ENCODE measurements at regions not wholly inside any gene's neighbourhood (a gene's known extent, or its start where the extent isn't known, plus 50 kb on each side); places are given as distances from the start of the nearest gene placed in this dataset.

DNA sequence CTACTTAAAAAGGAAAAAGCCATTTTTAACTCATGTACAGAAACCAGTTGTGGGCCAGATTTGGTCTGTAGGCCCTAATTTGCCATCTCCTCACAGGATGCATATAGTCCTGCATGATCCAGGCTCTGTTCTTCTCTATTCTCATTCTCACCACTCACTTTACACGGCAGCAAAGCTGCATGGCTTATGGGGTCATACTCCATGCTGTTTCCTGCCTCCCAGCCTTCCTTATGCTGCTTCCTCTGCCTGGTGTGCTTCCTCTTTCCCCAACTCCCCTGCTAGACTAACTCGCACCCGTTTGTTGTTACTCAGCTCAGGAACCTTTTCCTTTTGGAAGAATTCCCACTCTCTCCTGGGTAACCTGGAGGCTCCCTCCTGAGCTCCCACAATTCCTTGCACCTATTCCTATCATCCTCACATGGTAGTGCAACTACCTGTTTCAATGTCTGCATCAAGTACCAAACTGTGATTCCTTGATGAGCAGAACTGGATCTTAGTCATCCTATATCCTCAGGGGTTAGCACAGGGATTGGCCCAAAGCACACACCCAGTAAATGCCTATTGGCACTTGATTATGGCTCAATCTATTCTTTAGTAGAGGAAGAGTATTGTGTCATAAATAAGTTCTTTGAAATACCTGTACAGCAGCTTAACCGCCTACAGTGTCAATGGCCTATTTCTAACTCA is 172.1 kb upstream of the MITF start:
- peaks cover 17% of the 10 kb centered on the region for H3K4me1 ChIP-seq (ENCODE audit: insufficient read depth, low read length)
- H3K27me3 ChIP-seq (ENCODE audit: insufficient read depth, low read length) = no peaks in the 10 kb centered on the region
- no peaks in the 10 kb centered on the region for H3K9me3 ChIP-seq (ENCODE audit: low read depth, low read length)
- H3K4me3 ChIP-seq (ENCODE audit: low read length) = no peak overlapping the region

DNA sequence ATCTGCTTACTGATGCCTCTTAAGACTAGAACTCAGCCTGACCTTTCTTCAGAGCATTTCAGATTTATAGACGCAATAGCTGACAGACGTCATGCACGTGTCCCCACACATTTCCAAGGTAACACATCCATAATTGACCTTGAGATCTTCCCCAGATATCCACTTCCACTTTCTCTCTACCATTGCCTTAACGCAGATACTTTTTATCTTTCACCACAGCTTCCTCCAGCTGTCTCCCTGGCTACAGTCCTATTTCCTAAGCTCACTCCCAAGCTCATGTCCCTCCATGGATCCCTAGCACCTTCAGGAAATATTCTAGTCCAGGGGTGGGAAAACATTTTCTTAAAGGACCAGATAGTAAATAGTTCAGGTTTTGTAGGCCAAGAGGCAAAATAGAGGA is 173.0 kb upstream of the MITF start:
- Histone ChIP-seq H3K4me1 (ENCODE audit: insufficient read depth, low read length) (peaks cover 18% of the 10 kb centered on the region), H3K27me3 (ENCODE audit: insufficient read depth, low read length) (no peaks in the 10 kb centered on the region), H3K9me3 (ENCODE audit: low read depth, low read length) (no peaks in the 10 kb centered on the region), H3K4me3 (ENCODE audit: low read length) (no peak overlapping the region)

DNA sequence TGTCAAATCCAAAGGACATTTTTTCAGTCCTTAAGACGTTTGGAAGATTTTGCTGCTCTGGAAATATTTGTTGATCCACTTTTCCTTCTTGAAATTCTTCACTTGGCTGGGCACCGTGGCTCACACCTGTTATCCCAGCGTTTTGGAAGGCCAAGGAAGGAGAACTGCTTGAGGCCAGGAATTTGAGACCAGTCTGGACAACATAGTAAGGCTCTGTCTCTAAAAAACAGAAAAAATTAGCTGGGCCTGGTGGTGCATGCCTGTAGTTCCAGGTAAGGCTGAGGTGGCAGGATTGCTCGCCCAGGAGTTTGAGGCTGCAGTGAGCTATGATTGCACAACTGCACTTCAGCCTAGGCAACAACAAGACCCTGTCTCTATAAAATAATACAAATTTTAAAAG is 173.9 kb upstream of the MITF start:
- peaks cover 27% of the 10 kb centered on the region for H3K4me1 ChIP-seq (ENCODE audit: insufficient read depth, low read length)
- H3K4me3 ChIP-seq (ENCODE audit: low read length) = no peak overlapping the region
- no peaks in the 10 kb centered on the region for H3K27me3 ChIP-seq (ENCODE audit: insufficient read depth, low read length)
- H3K9me3 ChIP-seq (ENCODE audit: low read depth, low read length) = no peaks in the 10 kb centered on the region

DNA sequence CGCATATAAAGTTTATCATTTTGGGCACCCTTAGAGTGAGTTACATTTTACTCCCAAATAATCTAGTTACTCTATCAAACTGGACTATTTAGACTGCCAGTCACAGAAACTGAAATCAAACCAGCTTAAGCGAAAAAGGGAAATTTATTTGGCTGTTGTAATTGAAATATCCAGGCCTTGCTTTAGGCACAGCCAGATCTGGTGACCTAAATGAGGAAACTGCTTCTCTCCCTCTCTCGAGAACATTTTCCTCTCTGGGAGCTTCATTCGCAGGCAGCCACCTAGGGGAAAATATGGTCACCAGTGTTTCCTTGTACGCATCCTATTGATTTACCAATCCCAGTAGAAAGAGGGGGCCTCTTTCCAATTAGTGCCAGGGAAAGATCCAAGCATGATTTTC is 175.3 kb upstream of the MITF start:
- H3K4me3 ChIP-seq (ENCODE audit: low read length) = no peak overlapping the region
- no peaks in the 10 kb centered on the region for H3K27me3 ChIP-seq (ENCODE audit: insufficient read depth, low read length)
- H3K9me3 ChIP-seq (ENCODE audit: low read depth, low read length) = no peaks in the 10 kb centered on the region
- peaks cover 41% of the 10 kb centered on the region for H3K4me1 ChIP-seq (ENCODE audit: insufficient read depth, low read length)

DNA sequence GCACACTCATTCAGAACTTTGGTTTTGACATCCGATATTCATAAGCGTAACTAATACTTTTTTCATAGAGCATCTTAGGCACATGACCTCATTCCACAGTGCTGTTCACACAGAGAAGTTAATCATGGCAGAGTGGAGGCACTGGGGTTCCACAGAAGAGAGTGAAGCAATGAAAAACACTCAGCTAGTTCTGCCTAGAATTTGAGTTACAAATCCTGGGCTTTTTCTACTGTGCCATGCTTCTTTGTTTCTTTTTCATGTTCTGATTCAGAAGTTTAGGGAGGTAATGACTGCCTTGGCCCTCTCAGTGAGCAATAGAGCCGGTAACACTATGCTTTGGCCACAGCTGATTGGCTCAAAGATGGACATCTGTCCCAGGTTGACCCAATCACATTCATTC is 176.1 kb upstream of the MITF start:
- H3K27me3 ChIP-seq (ENCODE audit: insufficient read depth, low read length) = no peaks in the 10 kb centered on the region
- H3K4me1 ChIP-seq (ENCODE audit: insufficient read depth, low read length) = peaks cover 48% of the 10 kb centered on the region
- H3K9me3 ChIP-seq (ENCODE audit: low read depth, low read length) = no peaks in the 10 kb centered on the region
- H3K4me3 ChIP-seq (ENCODE audit: low read length) = no peak overlapping the region

DNA sequence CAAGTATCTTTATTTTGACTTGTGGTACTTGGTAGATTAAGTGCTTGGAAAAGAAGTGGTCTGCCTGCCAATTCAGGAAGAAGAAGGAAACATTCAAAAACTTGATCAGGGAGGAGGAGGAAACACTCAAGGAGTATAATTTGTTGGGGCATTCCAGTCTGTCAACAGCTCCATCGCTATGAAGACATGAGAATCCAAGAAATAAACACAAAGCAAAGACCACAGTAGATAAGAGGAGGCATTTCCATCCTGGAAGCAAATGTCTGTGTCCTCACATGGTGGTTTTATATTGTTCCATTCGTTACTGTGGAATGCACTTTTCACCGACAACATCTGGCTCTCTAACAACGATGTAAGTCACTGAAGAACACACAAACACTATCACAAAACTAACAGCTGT is 176.1 kb upstream of the FRMD4B start:
- no peaks in the 10 kb centered on the region for H3K27me3 ChIP-seq (ENCODE audit: insufficient read depth, low read length)
- H3K9me3 ChIP-seq (ENCODE audit: low read depth, low read length) = no peaks in the 10 kb centered on the region
- H3K4me3 ChIP-seq (ENCODE audit: low read length) = no peak overlapping the region
- peaks cover 46% of the 10 kb centered on the region for H3K4me1 ChIP-seq (ENCODE audit: insufficient read depth, low read length)

DNA sequence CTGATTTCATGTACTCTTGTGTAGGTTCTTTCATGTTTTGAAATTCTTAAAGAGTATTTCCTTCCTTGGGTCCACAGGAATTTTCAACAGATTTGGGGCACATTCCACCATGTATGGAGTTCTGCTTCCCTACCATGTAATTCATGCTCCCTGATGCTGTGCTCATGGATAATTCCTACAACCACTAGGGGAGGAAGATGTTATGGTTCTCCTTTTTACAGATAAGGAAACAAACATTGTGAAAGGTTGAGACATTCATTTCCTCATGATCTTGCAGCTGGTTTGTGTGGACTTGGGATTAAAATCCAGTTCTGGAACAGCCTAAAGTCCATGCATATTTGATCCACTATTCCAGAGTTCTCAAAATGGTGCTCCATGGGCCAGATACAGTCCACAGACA is 174.9 kb upstream of the FRMD4B start:
- Histone ChIP-seq H3K27me3 (ENCODE audit: insufficient read depth, low read length) (no peaks in the 10 kb centered on the region), H3K4me3 (ENCODE audit: low read length) (no peak overlapping the region), H3K9me3 (ENCODE audit: low read depth, low read length) (no peaks in the 10 kb centered on the region), H3K4me1 (ENCODE audit: insufficient read depth, low read length) (peaks cover 37% of the 10 kb centered on the region)

DNA sequence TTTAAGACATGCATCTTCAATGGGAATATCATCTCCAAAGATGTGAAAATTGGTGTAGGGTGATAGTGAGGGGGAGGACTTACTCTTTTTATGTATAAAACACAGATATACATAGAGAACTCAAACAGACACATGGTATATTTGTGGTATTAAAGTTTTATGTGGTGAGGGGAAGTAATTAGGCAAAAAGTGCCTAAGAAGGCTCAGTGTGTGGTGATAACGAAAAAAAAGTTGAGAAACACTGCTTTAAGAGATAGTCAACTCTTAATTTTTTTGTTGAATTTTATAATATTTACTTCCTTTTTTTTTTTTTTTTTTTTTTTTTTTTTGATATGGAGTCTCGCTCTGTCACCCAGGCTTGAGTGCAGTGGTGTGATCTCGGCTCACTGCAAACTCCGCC is 174.2 kb upstream of the FRMD4B start:
- Histone ChIP-seq H3K9me3 (ENCODE audit: low read depth, low read length) (no peaks in the 10 kb centered on the region), H3K4me3 (ENCODE audit: low read length) (no peak overlapping the region), H3K27me3 (ENCODE audit: insufficient read depth, low read length) (no peaks in the 10 kb centered on the region), H3K4me1 (ENCODE audit: insufficient read depth, low read length) (peaks cover 37% of the 10 kb centered on the region)

DNA sequence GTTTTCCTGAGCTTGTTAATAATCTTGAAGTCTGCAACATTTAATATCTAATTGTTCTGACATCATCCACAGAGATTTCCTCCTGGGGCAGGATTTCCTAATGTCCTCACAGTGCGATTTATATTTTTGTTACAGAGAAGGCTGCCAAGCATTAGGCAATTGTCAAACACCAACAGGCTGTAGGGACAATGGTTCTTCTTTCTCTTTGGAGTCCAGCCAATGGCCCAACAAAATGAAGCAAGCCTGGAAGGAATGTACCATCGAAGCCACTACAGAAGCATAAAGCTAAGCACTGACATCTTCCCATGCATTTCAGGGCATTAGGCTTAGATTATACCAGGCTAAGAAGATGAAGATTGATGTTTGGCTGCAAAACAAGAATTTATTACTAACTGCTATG is 173.0 kb upstream of the FRMD4B start:
- H3K4me1 ChIP-seq (ENCODE audit: insufficient read depth, low read length) = peaks cover 33% of the 10 kb centered on the region
- no peak overlapping the region for H3K4me3 ChIP-seq (ENCODE audit: low read length)
- H3K27me3 ChIP-seq (ENCODE audit: insufficient read depth, low read length) = no peaks in the 10 kb centered on the region
- H3K9me3 ChIP-seq (ENCODE audit: low read depth, low read length) = no peaks in the 10 kb centered on the region

DNA sequence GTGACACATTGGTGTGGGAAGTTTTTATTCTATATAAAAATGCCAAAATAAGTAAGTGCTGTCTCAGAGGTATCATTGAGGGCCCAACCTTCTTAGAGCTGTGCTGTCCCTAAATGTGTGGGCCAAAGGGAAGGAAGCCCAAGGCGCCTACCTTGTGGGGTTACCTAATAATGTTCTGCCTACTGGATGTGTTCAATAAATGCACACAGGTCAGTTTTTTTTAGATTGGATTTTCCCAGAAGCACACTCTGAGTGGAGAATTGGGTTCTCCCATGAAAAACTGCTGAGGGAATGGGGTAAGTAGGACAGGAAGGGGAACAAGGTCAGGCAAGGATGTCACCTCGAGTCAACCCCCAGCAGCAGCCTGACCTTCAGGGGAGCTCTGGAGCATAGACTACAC is 168.7 kb upstream of the FRMD4B start:
- Histone ChIP-seq H3K9me3 (ENCODE audit: low read depth, low read length) (no peaks in the 10 kb centered on the region), H3K4me3 (ENCODE audit: low read length) (no peak overlapping the region), H3K27me3 (ENCODE audit: insufficient read depth, low read length) (no peaks in the 10 kb centered on the region), H3K4me1 (ENCODE audit: insufficient read depth, low read length) (peaks cover 14% of the 10 kb centered on the region)

DNA sequence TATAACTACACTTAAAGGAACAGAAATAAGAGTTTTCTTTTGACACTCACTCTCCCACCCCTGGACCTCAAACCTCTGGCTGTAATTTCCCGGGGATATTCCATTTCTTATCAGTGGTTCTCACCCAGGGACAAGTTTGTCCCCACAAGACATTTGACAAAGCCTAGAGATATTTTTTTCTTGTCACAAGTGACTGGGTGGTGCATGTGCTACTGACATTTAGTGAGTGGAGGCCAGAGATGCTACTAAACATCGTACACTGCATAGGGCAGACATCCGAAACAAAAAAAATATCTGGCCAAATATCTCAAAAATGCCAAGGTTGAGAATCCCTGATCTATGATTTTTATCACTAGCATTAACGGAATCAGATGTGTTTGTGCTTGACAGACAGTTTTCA is 168.0 kb upstream of the FRMD4B start:
- Histone ChIP-seq H3K9me3 (ENCODE audit: low read depth, low read length) (no peaks in the 10 kb centered on the region), H3K4me1 (ENCODE audit: insufficient read depth, low read length) (peaks cover 7% of the 10 kb centered on the region), H3K27me3 (ENCODE audit: insufficient read depth, low read length) (no peaks in the 10 kb centered on the region), H3K4me3 (ENCODE audit: low read length) (no peak overlapping the region)

DNA sequence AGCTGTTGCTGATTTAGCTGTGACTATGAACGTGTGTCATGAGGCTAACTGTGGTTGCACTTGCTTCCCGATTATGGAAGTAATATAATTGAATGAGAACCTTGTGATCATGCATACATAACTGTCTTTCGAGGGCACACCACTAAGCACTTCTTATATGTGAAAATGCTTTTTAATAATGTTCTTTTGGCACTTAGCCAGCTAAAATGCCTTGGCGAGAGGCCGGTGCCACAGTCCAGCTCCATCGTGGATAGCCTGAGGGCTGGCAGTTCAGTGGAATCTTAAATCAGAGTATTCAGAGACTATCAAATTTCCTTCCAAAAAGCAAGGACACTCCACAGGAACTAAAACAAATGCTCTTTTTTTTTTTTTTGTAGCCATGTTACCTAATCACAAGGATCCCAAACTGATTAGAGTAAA is 161.6 kb upstream of the FRMD4B start:
- Histone ChIP-seq H3K9me3 (ENCODE audit: low read depth, low read length) (no peaks in the 10 kb centered on the region), H3K4me3 (ENCODE audit: low read length) (no peak overlapping the region), H3K4me1 (ENCODE audit: insufficient read depth, low read length) (peaks cover 11% of the 10 kb centered on the region), H3K27me3 (ENCODE audit: insufficient read depth, low read length) (peaks cover 16% of the 10 kb centered on the region)

DNA sequence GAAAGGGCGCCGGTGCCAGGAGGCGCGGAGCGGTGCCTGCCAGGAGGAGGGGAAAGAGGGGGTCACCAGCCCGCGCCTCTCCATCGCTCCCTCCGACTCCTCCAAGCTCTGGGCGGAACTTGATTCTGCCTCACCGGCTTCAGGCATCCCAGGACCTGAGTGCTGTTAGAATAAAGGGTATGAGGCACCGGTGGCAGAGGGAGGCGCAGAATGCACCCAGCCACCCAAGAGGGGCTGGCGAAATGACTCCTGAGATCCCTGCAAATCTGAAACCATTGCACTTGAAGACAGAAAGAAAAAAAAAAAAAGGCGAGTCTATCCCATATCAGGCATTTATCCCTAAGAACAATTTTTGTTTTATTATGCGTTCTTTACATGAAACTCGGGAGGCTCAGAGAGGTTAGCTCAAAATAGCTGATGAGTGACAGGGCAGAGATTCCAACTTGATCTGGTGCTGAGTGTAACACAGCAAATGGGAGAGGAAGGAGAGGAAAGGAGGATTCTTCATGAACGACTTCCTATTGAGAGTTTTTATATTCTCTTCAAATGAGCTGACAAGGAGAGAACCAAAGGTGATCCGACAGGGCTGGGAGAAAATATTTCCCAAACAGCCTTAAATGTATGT is 157.0 kb upstream of the FRMD4B start:
- Histone ChIP-seq H3K4me3 (ENCODE audit: low read length) (peak overlapping the region; percentile 45), H3K4me1 (ENCODE audit: insufficient read depth, low read length) (peaks cover 22% of the 10 kb centered on the region), H3K27me3 (ENCODE audit: insufficient read depth, low read length) (peaks cover 30% of the 10 kb centered on the region), H3K9me3 (ENCODE audit: low read depth, low read length) (no peaks in the 10 kb centered on the region)

DNA sequence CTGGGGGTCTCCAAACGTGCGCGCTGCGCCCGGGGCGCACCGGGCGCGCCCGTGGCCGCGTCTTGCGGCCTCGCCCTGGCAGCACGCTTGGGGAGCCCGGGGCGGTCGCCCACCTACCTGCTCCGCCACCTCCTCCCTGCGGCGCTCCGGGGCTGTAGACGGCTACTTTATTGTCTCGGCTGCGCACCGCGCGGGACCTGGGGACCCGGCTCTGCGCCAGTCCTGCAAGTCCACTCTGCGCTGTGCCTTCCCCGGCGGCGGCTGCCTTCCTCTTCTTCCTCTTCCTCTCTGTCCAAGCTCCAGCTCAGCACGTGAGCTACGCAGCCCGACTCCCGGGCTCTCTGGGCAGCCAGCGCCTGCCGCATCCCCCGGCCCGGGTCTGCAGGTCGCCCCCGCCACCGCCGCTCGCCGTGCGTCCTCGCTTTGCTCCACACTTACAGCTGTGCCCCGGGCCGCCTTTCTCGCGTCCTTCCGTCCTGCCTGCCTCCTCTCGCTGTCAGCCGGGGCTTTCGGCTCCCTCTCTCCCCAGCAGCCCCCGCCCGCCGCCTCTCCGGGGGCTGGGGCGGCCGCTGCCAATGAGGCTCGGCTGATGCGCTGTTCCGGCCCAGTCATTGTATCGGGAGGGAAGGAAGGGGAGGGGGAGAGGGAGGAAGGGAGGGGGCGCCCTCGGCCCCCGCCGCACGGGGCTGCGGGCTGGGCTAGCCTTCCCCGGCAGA is 156.4 kb upstream of the FRMD4B start:
- Histone ChIP-seq H3K9me3 (ENCODE audit: low read depth, low read length) (no peaks in the 10 kb centered on the region), H3K4me1 (ENCODE audit: insufficient read depth, low read length) (peaks cover 22% of the 10 kb centered on the region), H3K27me3 (ENCODE audit: insufficient read depth, low read length) (peaks cover 30% of the 10 kb centered on the region), H3K4me3 (ENCODE audit: low read length) (peak overlapping the region; percentile 45)

DNA sequence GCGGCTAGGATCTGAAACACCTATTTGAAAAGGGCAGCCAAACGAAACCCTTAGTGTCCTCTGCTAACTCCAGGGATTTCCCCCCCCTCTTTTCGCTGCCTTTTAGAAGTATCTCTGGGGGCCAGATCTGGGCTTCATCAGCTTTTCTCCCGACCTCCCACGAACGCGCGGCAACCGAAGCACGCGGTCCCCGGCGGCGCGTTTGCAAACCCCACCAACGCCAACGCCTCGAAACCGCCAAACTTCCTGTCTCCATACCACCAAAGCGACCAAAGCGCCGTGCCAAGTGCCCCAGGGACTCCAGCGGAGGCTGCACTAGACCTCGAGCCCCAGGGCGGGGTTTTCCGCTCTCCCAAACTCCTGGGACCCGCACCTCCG is 155.8 kb upstream of the FRMD4B start:
- Histone ChIP-seq H3K4me1 (ENCODE audit: insufficient read depth, low read length) (peaks cover 22% of the 10 kb centered on the region), H3K27me3 (ENCODE audit: insufficient read depth, low read length) (peaks cover 30% of the 10 kb centered on the region), H3K4me3 (ENCODE audit: low read length) (peak overlapping the region; percentile 45), H3K9me3 (ENCODE audit: low read depth, low read length) (no peaks in the 10 kb centered on the region)
